Coronary artery (tissue), 2 donors: ENCODE measurements at regions not wholly inside any gene's neighbourhood (a gene's known extent, or its start where the extent isn't known, plus 50 kb on each side); places are given as distances from the start of the nearest gene placed in this dataset.

Experiments
- DNase-seq: peaks from one replicate; pipeline ENCODE4 v3.0.0-alpha.2; 2017; ENCODE audit warnings: low spot score
- H3K27ac ChIP-seq, 2 donors: fragments of 200-600 bp; sonication (generic); one replicate each; pipeline ENCODE4 v1.5.1; 2016 to 2019
- H3K4me3 ChIP-seq: fragments of 200-600 bp; sonication (generic); 2 replicates; pipeline ENCODE4 v1.5.1; 2016; ENCODE audit warnings: mild to moderate bottlenecking, moderate library complexity
- CTCF ChIP-seq: fragments of 200-600 bp; sonication (generic); IDR thresholded peaks from one replicate; pipeline ENCODE4 v1.5.1; 2019; ENCODE audit warnings: antibody characterized with exemption

GRCh38 chr13:73943137-73943964, 190.9 kb downstream of the KLF12 start:
- Histone ChIP-seq H3K4me3 (no peak overlapping the region), H3K27ac (no peak overlapping the region)
- no peak for DNase-seq
- no peak for TF ChIP-seq CTCF

GRCh38 chr13:73941752-73942151, 192.5 kb downstream of the KLF12 start:
- Histone ChIP-seq H3K27ac (no peak overlapping the region), H3K4me3 (no peak overlapping the region)
- no peak for DNase-seq
- no peak for TF ChIP-seq CTCF

GRCh38 chr13:73940098-73940497, 194.1 kb downstream of the KLF12 start:
- DNase-seq = no peak
- H3K27ac ChIP-seq = no peak overlapping the region
- no peak for TF ChIP-seq CTCF
- no peak overlapping the region for H3K4me3 ChIP-seq

- no peak for TF ChIP-seq CTCF
- Histone ChIP-seq H3K4me3 (no peak overlapping the region), H3K27ac (no peak overlapping the region)
- DNase-seq = no peak
Observed at GRCh38 chr13:73939603-73940002, 194.6 kb downstream of the KLF12 start.

- no peak overlapping the region for H3K27ac ChIP-seq
- no peak for TF ChIP-seq CTCF
- DNase-seq = no peak
- no peak overlapping the region for H3K4me3 ChIP-seq
Observed at GRCh38 chr13:73939071-73939380, 195.2 kb downstream of the KLF12 start.

GRCh38 chr13:73938372-73939070, 195.7 kb downstream of the KLF12 start:
- TF ChIP-seq CTCF = no peak

GRCh38 chr13:73937441-73937840, 196.8 kb downstream of the KLF12 start:
- TF ChIP-seq CTCF = no peak
- Histone ChIP-seq H3K27ac (no peak overlapping the region), H3K4me3 (no peak overlapping the region)
- no peak for DNase-seq

More at GRCh38 chr13:73938372-73939070, 195.7 kb downstream of the KLF12 start:
- H3K4me3 ChIP-seq = no peak overlapping the region
- DNase-seq = no peak
- no peak overlapping the region for H3K27ac ChIP-seq
